ENCODE measurements at regions not wholly inside any gene's neighbourhood (a gene's known extent, or its start where the extent isn't known, plus 50 kb on each side); places are given as distances from the start of the nearest gene placed in this dataset.

DNA sequence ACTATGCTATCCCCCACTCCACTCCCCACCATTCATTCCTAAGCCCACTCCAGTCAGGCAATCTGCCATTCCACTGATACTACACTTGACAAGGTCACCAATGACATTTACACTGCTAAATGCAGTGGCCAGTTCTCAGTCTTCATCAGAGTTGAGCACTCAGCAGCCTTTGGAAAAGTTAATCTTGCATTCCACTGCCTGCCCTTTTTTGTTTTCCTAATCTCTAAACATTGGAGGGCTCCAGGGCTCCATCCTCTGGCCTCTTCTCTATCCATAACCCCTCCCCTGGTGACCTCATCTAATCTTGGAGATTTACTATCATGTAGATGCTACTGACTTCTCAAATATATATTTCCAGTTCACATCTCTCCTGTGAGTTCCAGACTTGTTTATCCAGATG lies 70.9 kb upstream of the S1PR1 start:
- no peak overlapping the region for H3K4me3 ChIP-seq (ENCODE audit: low read length)
- TF ChIP-seq EZH2phosphoT487 (IDR thresholded peaks at IDR 0.05; ENCODE audit: low read length) (no peak), CTCF (IDR thresholded peaks at IDR 0.05; ENCODE audit: low read length) (no peak), EZH2 (optimal IDR thresholded peaks at IDR 0.05; ENCODE audit: low read depth, low read length) (no peak)
- no peaks in the 10 kb centered on the region for H3K9me2 ChIP-seq (replicated peaks; ENCODE audit: insufficient read depth, low read length)
- H3K4me2 ChIP-seq (ENCODE audit: low read depth, low read length), result no peak overlapping the region
- H3F3A ChIP-seq (ENCODE audit: insufficient read depth, low read length), result no peaks in the 10 kb centered on the region
- H3K79me2 ChIP-seq (ENCODE audit: low read length), result no peaks in the 10 kb centered on the region
- H3K36me3 ChIP-seq (replicated peaks; ENCODE audit: insufficient read depth, low read length), result no peaks in the 10 kb centered on the region
- H3K9me3 ChIP-seq (replicated peaks; ENCODE audit: insufficient read depth, low read length), result no peaks in the 10 kb centered on the region
- no peaks in the 10 kb centered on the region for H3K27me3 ChIP-seq (replicated peaks; ENCODE audit: insufficient read depth, low read length)
- H2AFZ ChIP-seq (ENCODE audit: low read length), result no peak overlapping the region
- no peak for DNase-seq
- no peak overlapping the region for H3K27ac ChIP-seq (ENCODE audit: low read length)
- no peak overlapping the region for H3K9ac ChIP-seq (ENCODE audit: low read length)
- no peaks in the 10 kb centered on the region for H4K20me1 ChIP-seq (ENCODE audit: insufficient read depth, low read length)
- H3K4me1 ChIP-seq (ENCODE audit: low read length), result no peaks in the 10 kb centered on the region

GRCh38 chr1:101165532-101165931 lies 71.3 kb upstream of the S1PR1 start:
- H3K27ac ChIP-seq (ENCODE audit: low read length), result no peak overlapping the region
- no peak overlapping the region for H3K4me3 ChIP-seq (ENCODE audit: low read length)

GRCh38 chr1:101164776-101165175 lies 72.0 kb upstream of the S1PR1 start:
- DNase-seq, result no peak
- no peaks in the 10 kb centered on the region for H3K9me3 ChIP-seq (replicated peaks; ENCODE audit: insufficient read depth, low read length)
- no peak overlapping the region for H2AFZ ChIP-seq (ENCODE audit: low read length)

More at GRCh38 chr1:101165532-101165931, 71.3 kb upstream of the S1PR1 start:
- Histone ChIP-seq H3K4me1 (ENCODE audit: low read length) (no peaks in the 10 kb centered on the region), H3K9me2 (replicated peaks; ENCODE audit: insufficient read depth, low read length) (no peaks in the 10 kb centered on the region), H3K36me3 (replicated peaks; ENCODE audit: insufficient read depth, low read length) (no peaks in the 10 kb centered on the region), H3F3A (ENCODE audit: insufficient read depth, low read length) (no peaks in the 10 kb centered on the region), H3K4me2 (ENCODE audit: low read depth, low read length) (no peak overlapping the region), H3K79me2 (ENCODE audit: low read length) (no peaks in the 10 kb centered on the region), H4K20me1 (ENCODE audit: insufficient read depth, low read length) (no peaks in the 10 kb centered on the region), H3K9me3 (replicated peaks; ENCODE audit: insufficient read depth, low read length) (no peaks in the 10 kb centered on the region), H3K27me3 (replicated peaks; ENCODE audit: insufficient read depth, low read length) (no peaks in the 10 kb centered on the region), H3K9ac (ENCODE audit: low read length) (no peak overlapping the region), H2AFZ (ENCODE audit: low read length) (no peak overlapping the region)
- no peak for DNase-seq
- TF ChIP-seq EZH2 (optimal IDR thresholded peaks at IDR 0.05; ENCODE audit: low read depth, low read length), result no peak
- TF ChIP-seq EZH2phosphoT487 (IDR thresholded peaks at IDR 0.05; ENCODE audit: low read length), result no peak
- TF ChIP-seq CTCF (IDR thresholded peaks at IDR 0.05; ENCODE audit: low read length), result no peak

More at GRCh38 chr1:101164776-101165175, 72.0 kb upstream of the S1PR1 start:
- H4K20me1 ChIP-seq (ENCODE audit: insufficient read depth, low read length), result no peaks in the 10 kb centered on the region
- H3K36me3 ChIP-seq (replicated peaks; ENCODE audit: insufficient read depth, low read length), result no peaks in the 10 kb centered on the region
- H3K4me1 ChIP-seq (ENCODE audit: low read length), result no peaks in the 10 kb centered on the region
- no peaks in the 10 kb centered on the region for H3K79me2 ChIP-seq (ENCODE audit: low read length)
- no peak for TF ChIP-seq CTCF (IDR thresholded peaks at IDR 0.05; ENCODE audit: low read length)
- no peak for TF ChIP-seq EZH2 (optimal IDR thresholded peaks at IDR 0.05; ENCODE audit: low read depth, low read length)
- no peak for TF ChIP-seq EZH2phosphoT487 (IDR thresholded peaks at IDR 0.05; ENCODE audit: low read length)
- H3K4me3 ChIP-seq (ENCODE audit: low read length), result no peak overlapping the region
- H3K27ac ChIP-seq (ENCODE audit: low read length), result no peak overlapping the region
- no peaks in the 10 kb centered on the region for H3K9me2 ChIP-seq (replicated peaks; ENCODE audit: insufficient read depth, low read length)
- H3K4me2 ChIP-seq (ENCODE audit: low read depth, low read length), result no peak overlapping the region
- H3K9ac ChIP-seq (ENCODE audit: low read length), result no peak overlapping the region
- H3K27me3 ChIP-seq (replicated peaks; ENCODE audit: insufficient read depth, low read length), result no peaks in the 10 kb centered on the region
- no peaks in the 10 kb centered on the region for H3F3A ChIP-seq (ENCODE audit: insufficient read depth, low read length)

Measured in MM.1S (cell line).